ENCODE measurements at regions not wholly inside any gene's neighbourhood (a gene's known extent, or its start where the extent isn't known, plus 50 kb on each side); places are given as distances from the start of the nearest gene placed in this dataset.
A peak's percentile ranks its signal among the peaks of the same experiment; 100 is the strongest.
"Not testable (repeated sequence)": the region's sequence is repeated elsewhere in the genome, so short reads cannot be mapped to it uniquely, and the experiment has no call there.

GRCh38 chr1:55765505-55765904, 550.3 kb upstream of the USP24 start:
- not testable (repeated sequence) for DNase-seq (ENCODE audit: low spot score)

GRCh38 chr1:55751776-55752175, 536.6 kb upstream of the USP24 start:
- no peak for DNase-seq (ENCODE audit: low spot score)

- DNase-seq (ENCODE audit: low spot score): no peak
These were observed 535.4 kb upstream of the USP24 start for GRCh38 chr1:55750628-55750995.

GRCh38 chr1:55749975-55750627, 534.9 kb upstream of the USP24 start:
- peak; percentile 22 for DNase-seq (ENCODE audit: low spot score)

- no peak for DNase-seq (ENCODE audit: low spot score)
These were observed 532.3 kb upstream of the USP24 start for GRCh38 chr1:55747408-55747841.

GRCh38 chr1:55746710-55747109, 531.5 kb upstream of the USP24 start:
- DNase-seq (ENCODE audit: low spot score): no peak

- DNase-seq (ENCODE audit: low spot score): no peak
These were observed 526.4 kb upstream of the USP24 start for GRCh38 chr1:55741516-55741915.

GRCh38 chr1:55735106-55735505, 519.9 kb upstream of the USP24 start:
- DNase-seq (ENCODE audit: low spot score): no peak

- peak; percentile 6 for DNase-seq (ENCODE audit: low spot score)
These were observed 511.8 kb upstream of the USP24 start for GRCh38 chr1:55726994-55727393.

GRCh38 chr1:55725378-55725777, 510.2 kb upstream of the USP24 start:
- no peak for DNase-seq (ENCODE audit: low spot score)

GRCh38 chr1:55724551-55725325, 509.6 kb upstream of the USP24 start:
- peak; percentile 8 for DNase-seq (ENCODE audit: low spot score)

- no peak for DNase-seq (ENCODE audit: low spot score)
These were observed 507.8 kb upstream of the USP24 start for GRCh38 chr1:55723001-55723400.

GRCh38 chr1:55720261-55720660, 505.1 kb upstream of the USP24 start:
- no peak for DNase-seq (ENCODE audit: low spot score)

- peak; percentile 44 for DNase-seq (ENCODE audit: low spot score)
These were observed 503.9 kb upstream of the USP24 start for GRCh38 chr1:55718758-55719671.

- DNase-seq (ENCODE audit: low spot score): no peak
These were observed 501.9 kb upstream of the USP24 start for GRCh38 chr1:55717111-55717510.

GRCh38 chr1:55716610-55717009, 501.4 kb upstream of the USP24 start:
- no peak for DNase-seq (ENCODE audit: low spot score)

GRCh38 chr1:55716151-55716550, 501.0 kb upstream of the USP24 start:
- DNase-seq (ENCODE audit: low spot score): no peak

- DNase-seq (ENCODE audit: low spot score): no peak
These were observed 499.1 kb upstream of the USP24 start for GRCh38 chr1:55714230-55714629.

- DNase-seq (ENCODE audit: low spot score): no peak
These were observed 498.4 kb upstream of the USP24 start for GRCh38 chr1:55713516-55713915.

GRCh38 chr1:55712148-55712547, 497.0 kb upstream of the USP24 start:
- DNase-seq (ENCODE audit: low spot score): peak; percentile 53

GRCh38 chr1:55708781-55709180, 493.6 kb upstream of the USP24 start:
- DNase-seq (ENCODE audit: low spot score): no peak

GRCh38 chr1:55707846-55708245, 492.7 kb upstream of the USP24 start:
- no peak for DNase-seq (ENCODE audit: low spot score)

- no peak for DNase-seq (ENCODE audit: low spot score)
These were observed 492.0 kb upstream of the USP24 start for GRCh38 chr1:55707196-55707595.

All from SW480 (cell line).